ENCODE measurements at regions not wholly inside any gene's neighbourhood (a gene's known extent, or its start where the extent isn't known, plus 50 kb on each side); places are given as distances from the start of the nearest gene placed in this dataset.

DNA sequence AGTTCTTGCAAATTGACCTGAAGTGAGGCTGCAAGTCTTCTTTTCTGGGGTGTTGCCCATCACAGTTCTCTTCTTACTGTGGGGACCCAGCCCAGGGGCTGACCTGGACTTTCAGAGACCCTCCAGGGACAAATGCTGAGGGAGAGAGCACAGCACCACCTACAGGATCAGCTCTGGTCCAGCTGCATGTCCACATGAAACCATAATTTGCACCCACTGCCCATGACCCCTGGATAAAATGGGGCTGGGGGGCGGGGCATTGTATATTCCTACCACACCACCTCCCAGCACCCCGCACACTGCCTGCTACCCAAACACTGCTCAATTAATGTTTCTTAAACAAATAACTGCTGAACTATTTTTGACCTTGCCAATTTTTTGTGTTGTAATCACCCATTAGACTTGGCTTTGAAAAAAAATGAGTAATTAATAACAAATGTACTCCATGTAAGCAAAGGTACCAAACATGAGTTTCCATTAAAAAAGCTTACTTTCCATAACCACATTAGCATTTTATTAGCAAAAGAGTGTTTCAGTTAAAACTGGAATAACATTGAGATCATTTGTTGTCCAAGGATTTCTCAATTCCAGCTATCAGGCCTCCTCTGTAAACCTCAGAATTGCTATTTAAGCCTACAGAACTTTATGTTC is 168.0 kb upstream of the RAB4A start:
- TF ChIP-seq, protein P1, sequence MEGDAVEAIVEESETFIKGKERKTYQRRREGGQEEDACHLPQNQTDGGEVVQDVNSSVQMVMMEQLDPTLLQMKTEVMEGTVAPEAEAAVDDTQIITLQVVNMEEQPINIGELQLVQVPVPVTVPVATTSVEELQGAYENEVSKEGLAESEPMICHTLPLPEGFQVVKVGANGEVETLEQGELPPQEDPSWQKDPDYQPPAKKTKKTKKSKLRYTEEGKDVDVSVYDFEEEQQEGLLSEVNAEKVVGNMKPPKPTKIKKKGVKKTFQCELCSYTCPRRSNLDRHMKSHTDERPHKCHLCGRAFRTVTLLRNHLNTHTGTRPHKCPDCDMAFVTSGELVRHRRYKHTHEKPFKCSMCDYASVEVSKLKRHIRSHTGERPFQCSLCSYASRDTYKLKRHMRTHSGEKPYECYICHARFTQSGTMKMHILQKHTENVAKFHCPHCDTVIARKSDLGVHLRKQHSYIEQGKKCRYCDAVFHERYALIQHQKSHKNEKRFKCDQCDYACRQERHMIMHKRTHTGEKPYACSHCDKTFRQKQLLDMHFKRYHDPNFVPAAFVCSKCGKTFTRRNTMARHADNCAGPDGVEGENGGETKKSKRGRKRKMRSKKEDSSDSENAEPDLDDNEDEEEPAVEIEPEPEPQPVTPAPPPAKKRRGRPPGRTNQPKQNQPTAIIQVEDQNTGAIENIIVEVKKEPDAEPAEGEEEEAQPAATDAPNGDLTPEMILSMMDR (conservative IDR thresholded peaks at IDR 0.05), result no peak
- H3K27ac ChIP-seq, result no peak overlapping the region

DNA sequence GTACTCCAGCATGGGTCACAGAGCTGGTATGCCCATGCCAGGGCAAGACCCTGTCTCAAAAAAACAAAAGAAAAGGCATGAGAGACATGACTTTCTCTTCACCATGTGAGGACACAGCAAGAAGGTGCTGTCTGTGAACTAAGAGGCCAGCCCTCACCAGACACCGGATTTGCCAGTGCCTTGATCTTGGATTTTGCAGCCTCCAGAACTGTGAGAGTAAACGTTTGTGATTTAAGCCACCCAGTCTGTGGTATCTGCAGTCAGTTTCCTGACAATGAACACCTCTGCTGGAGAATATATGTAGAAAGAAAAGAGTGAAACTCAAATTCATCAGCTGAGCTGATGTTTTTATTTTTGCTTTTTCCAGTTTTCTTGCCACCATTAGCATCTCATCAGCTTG is 166.3 kb upstream of the RAB4A start:
- TF ChIP-seq, protein P1 (conservative IDR thresholded peaks at IDR 0.05), result no peak
- no peak overlapping the region for H3K27ac ChIP-seq

DNA sequence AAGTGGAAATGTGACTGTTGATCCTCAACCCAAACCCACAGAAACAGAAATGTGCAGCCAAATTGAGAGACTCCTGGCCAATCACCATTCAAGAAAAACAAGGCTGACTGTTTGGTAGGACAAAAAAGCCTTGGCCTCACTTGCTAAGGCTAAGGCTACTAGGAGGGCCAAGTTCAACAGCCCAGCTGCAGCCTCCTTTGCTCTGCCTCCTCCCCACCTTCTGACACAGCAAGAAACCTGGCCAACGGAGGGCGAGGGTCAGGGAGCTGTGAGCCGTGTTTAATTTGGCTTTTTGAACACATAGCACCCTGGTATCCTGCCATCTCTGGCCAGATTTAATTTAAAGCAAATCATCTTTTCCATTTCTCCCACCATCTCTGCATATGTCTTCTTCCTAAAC is 165.8 kb upstream of the RAB4A start:
- H3K27ac ChIP-seq, result no peak overlapping the region

DNA sequence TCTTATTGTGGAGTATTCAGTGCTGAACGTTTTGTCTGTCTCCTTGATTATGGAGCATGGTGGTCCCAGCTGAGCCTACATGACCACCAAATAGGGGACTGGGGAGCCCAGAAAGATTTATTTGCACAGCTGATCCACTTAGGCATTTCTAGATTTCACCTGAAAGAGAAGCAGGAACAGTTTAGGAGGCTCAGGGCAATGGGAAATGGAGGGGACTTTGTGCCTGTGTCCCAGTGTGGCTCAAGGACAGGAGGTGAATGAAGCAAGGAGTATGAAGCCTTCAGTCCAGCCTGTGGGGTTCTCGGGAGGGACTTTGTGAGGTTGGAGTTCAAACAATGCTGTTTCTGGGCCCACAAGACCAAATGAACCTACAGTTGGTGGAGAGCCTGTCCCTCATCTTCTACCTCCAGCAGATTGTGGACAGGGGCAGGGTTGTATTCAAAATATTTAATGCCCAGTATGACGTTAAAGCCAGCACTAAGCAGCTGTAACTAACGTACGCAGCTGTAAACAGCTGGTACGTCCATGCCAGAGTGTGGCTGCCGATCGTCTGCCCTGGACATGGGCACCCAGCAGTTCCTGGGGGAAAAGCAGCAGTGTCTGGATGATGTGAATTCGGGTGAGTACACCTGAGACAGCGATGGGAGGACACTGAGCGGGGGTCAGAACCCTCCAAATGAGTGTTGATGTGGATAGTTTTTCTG is 164.9 kb upstream of the RAB4A start:
- no peak overlapping the region for H3K27ac ChIP-seq

More for the DNA sequence above, 165.8 kb upstream of the RAB4A start:
- TF ChIP-seq, protein P1 (conservative IDR thresholded peaks at IDR 0.05), result no peak

DNA sequence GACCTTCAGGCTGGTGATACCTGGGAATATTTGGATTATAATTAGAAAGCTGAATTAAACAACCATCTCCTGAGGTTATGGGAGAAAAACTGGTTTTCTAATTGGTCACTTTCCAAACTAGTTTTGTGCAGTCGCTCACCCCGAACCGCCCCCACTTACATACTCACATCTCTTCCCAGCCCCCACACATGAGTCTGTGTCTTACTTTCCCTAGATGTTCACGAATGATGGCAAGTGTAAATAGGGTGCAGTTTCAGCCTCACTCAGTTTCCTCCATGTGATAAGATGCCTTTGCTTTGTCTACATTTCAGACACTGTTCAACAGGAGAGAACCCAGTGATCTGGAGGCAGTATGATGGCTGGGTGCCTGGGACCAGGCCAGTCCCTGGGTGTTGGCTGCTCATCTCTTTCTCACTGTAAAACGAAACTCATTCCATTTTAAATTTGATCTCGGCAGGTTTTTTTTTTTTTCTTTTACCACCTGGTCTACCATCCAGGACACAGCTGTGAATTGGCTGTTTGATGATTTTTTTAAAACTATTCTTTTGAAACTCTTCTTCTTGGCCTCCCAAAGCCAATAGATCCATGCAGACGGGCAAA is 164.3 kb upstream of the RAB4A start:
- H3K27ac ChIP-seq, result no peak overlapping the region
- TF ChIP-seq, protein P1 (conservative IDR thresholded peaks at IDR 0.05), result no peak

More for the DNA sequence above, 164.9 kb upstream of the RAB4A start:
- TF ChIP-seq, protein P1 (conservative IDR thresholded peaks at IDR 0.05), result no peak

DNA sequence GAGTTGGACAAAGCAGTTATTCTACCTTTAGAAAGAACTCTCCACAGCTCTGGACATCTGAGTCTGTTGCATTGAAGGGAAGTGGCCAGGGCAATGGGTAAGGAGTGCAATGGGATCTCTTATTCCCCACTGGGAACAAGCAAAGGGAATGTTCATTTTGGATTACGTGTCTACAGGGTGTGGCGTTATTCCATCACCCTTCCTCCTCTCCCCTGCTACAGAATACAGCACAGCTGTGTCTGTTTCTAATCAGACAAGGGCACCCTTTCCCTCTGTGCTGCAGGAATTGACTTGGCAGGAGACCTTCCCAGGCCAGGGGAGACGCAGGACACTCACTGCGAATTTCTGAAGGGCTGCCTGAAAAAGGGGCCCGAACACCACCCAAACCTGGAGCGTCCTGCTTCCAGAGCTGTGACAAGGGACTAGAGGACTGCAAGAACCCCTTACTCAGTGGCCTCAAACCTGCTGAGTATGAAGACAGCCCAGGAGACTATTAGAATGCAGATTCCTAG is 163.6 kb upstream of the RAB4A start:
- TF ChIP-seq, protein P1 (conservative IDR thresholded peaks at IDR 0.05), result no peak
- H3K27ac ChIP-seq, result no peak overlapping the region

DNA sequence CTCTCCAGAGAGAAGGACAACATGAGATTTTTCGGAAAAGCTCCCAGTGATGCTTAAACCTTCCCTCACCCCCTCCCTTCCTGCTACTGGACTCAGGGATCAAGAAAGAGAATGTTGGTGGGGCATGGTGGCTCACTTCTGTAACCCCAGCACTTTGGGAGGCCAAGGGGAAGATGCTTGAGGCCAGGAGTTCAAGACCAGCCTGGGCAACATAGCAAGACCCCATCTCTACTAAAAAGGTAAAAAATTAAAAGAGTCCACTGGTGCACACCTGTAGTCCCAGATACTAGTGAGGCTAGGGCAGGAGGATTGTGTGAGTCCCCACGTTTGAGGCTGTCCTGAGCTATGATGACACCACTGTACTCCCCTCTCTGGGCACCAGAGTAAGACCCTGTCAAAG is 162.9 kb upstream of the RAB4A start:
- no peak overlapping the region for H3K27ac ChIP-seq
- TF ChIP-seq, protein P1 (conservative IDR thresholded peaks at IDR 0.05), result no peak
